ENCODE measurements at regions not wholly inside any gene's neighbourhood (a gene's known extent, or its start where the extent isn't known, plus 50 kb on each side); places are given as distances from the start of the nearest gene placed in this dataset.

DNA sequence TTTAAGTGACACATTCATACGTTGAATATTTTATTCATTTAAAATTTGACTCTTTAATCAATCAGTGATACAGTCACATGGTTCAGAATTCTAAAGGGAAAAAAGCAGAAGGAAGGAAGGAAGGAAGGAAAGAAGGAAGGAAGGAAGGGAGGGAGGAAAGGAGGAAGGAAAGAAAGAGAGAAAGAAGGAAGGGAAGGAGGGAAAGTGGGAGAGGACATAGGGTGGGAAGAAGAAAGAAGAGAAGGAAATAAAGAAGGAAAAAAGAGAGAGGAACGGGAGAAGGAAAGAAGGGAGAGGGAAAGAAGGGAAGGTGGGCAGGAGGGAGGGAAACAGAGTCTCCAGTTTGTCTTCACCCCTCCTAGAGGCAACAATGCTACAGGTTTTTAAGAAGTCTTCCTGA, 518.6 kb downstream of the MIAT start:
- Mint-ChIP-seq H3K36me3 (ENCODE audit: insufficient read depth) (no peaks in the 10 kb centered on the region), H3K27ac (peak overlapping the region; percentile 76), H3K4me3 (ENCODE audit: low read depth) (no peak overlapping the region), H3K4me1 (ENCODE audit: low read depth) (peaks cover 31% of the 10 kb centered on the region), H3K9me3 (ENCODE audit: low read depth) (no peaks in the 10 kb centered on the region), H3K27me3 (peaks cover 33% of the 10 kb centered on the region)
- DNase-seq (ENCODE audit: low spot score, unreplicated experiment): no peak
- TF ChIP-seq, protein P1, sequence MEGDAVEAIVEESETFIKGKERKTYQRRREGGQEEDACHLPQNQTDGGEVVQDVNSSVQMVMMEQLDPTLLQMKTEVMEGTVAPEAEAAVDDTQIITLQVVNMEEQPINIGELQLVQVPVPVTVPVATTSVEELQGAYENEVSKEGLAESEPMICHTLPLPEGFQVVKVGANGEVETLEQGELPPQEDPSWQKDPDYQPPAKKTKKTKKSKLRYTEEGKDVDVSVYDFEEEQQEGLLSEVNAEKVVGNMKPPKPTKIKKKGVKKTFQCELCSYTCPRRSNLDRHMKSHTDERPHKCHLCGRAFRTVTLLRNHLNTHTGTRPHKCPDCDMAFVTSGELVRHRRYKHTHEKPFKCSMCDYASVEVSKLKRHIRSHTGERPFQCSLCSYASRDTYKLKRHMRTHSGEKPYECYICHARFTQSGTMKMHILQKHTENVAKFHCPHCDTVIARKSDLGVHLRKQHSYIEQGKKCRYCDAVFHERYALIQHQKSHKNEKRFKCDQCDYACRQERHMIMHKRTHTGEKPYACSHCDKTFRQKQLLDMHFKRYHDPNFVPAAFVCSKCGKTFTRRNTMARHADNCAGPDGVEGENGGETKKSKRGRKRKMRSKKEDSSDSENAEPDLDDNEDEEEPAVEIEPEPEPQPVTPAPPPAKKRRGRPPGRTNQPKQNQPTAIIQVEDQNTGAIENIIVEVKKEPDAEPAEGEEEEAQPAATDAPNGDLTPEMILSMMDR (IDR thresholded peaks at IDR 0.05; ENCODE audit: unreplicated experiment): no peak

DNA sequence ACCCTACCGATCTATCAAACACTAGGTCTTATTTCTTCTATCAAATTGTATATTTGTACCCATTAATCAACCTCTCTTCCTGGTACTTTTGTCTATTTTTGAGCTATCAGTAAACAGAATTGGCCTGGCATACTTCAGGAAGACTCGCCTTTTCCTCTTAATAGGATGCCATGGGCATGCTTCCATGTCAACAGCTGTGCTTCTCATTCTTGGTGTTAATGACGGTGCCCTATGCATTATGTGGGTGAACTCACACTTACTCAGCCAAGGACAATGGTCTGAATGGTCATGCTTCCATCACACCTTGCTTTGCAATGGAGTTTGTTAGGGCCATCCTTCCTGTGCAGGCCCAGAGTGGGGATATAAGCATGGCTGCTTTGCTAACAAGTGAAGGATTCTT, 521.8 kb downstream of the MIAT start:
- no peak for DNase-seq (ENCODE audit: low spot score, unreplicated experiment)
- no peak overlapping the region for H3K27ac Mint-ChIP-seq
- TF ChIP-seq, protein P1 (IDR thresholded peaks at IDR 0.05; ENCODE audit: unreplicated experiment): no peak
- no peaks in the 10 kb centered on the region for H3K9me3 Mint-ChIP-seq (ENCODE audit: low read depth)
- H3K27me3 Mint-ChIP-seq: peaks cover 25% of the 10 kb centered on the region
- H3K4me1 Mint-ChIP-seq (ENCODE audit: low read depth): peaks cover 31% of the 10 kb centered on the region
- no peak overlapping the region for H3K4me3 Mint-ChIP-seq (ENCODE audit: low read depth)
- H3K36me3 Mint-ChIP-seq (ENCODE audit: insufficient read depth): no peaks in the 10 kb centered on the region

DNA sequence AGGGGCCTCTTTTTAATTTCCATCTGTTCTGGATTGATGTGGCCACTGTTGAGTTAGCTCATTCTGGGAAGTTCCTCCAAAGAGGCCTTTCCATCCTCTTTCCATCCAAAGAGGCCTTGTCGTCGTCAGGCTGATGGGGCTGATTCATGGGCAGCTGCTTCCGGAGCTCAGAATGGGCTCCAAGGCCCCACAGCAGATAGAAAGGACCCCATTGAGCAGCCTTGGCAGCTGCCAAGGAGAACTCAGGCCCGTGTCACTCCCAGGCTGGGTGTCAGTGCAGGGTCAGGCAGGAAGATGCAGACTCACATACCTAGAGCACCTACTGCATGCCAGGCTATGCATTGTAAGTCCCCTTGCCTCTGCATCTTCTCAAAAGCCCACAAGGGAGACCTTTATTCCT, 524.1 kb downstream of the MIAT start:
- no peaks in the 10 kb centered on the region for H3K36me3 Mint-ChIP-seq (ENCODE audit: insufficient read depth)
- no peak overlapping the region for H3K4me3 Mint-ChIP-seq (ENCODE audit: low read depth)
- DNase-seq (ENCODE audit: low spot score, unreplicated experiment): no peak
- peaks cover 14% of the 10 kb centered on the region for H3K4me1 Mint-ChIP-seq (ENCODE audit: low read depth)
- peaks cover 22% of the 10 kb centered on the region for H3K27me3 Mint-ChIP-seq
- H3K27ac Mint-ChIP-seq: no peak overlapping the region
- TF ChIP-seq, protein P1 (IDR thresholded peaks at IDR 0.05; ENCODE audit: unreplicated experiment): no peak
- H3K9me3 Mint-ChIP-seq (ENCODE audit: low read depth): no peaks in the 10 kb centered on the region

DNA sequence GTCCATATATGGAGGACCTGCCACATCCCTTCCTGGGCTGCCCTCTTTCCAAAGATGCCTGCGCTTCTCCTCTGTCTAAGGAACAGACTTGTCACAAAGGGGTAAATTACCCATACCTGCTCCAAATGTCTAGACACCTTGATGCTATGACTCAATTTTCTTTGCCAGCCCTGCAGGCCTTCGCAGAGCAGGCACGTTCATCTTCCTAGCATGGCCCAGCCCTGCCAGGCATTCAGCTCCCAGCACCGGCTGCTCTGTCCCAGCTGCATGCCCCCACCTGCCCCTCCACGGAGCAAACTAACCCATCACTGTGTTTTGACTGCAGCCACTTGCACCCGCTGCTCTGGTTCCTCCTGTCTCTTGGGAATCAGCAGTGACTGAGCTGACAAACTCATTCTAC, 526.1 kb downstream of the MIAT start:
- Mint-ChIP-seq H3K27ac (no peak overlapping the region), H3K27me3 (peaks cover 27% of the 10 kb centered on the region), H3K36me3 (ENCODE audit: insufficient read depth) (no peaks in the 10 kb centered on the region), H3K4me3 (ENCODE audit: low read depth) (no peak overlapping the region), H3K4me1 (ENCODE audit: low read depth) (peaks cover 9% of the 10 kb centered on the region), H3K9me3 (ENCODE audit: low read depth) (no peaks in the 10 kb centered on the region)
- TF ChIP-seq, protein P1 (IDR thresholded peaks at IDR 0.05; ENCODE audit: unreplicated experiment): no peak
- no peak for DNase-seq (ENCODE audit: low spot score, unreplicated experiment)

DNA sequence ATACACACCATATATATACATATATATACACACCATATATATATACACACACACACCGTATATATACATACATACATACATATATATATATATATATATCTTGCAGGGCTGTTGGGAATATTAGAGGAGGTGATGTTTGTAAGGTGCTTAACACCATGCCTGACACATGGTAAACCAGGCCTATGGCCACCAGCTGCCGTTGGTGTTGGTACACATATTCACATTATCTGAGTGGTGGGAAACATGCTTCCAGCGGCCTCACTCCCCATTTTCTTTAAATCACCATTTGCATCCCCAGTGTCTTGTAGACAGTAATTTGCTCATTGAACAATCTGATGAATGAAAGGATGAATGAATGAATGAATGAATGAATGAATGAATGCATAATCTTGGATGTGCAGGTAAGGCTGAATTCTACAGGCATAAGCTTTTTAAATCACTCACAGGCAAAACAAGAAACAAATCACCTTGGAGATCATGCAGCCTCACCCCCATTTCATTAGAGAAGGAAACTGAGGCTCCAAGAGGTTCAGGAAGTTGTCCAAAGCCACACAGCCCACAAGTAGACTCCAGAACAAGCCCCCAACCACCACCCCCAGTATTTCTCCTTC, 527.8 kb downstream of the MIAT start:
- Mint-ChIP-seq H3K4me1 (ENCODE audit: low read depth) (peaks cover 4% of the 10 kb centered on the region), H3K36me3 (ENCODE audit: insufficient read depth) (no peaks in the 10 kb centered on the region), H3K27ac (no peak overlapping the region), H3K27me3 (peaks cover 42% of the 10 kb centered on the region), H3K9me3 (ENCODE audit: low read depth) (no peaks in the 10 kb centered on the region), H3K4me3 (ENCODE audit: low read depth) (no peak overlapping the region)
- DNase-seq (ENCODE audit: low spot score, unreplicated experiment): no peak
- TF ChIP-seq, protein P1 (IDR thresholded peaks at IDR 0.05; ENCODE audit: unreplicated experiment): no peak

All from progenitor cell of endocrine pancreas (in vitro differentiated cells).